HepG2 (cell line): ENCODE measurements at regions not wholly inside any gene's neighbourhood (a gene's known extent, or its start where the extent isn't known, plus 50 kb on each side); places are given as distances from the start of the nearest gene placed in this dataset.

Experiments used
- ATF2 ChIP-seq: sonication (generic); formaldehyde crosslinking; IDR thresholded peaks from 2 replicates; pipeline ENCODE4 v1.4.0; 2020; ENCODE audit warnings: missing genetic modification reagents
- MYC ChIP-seq: sonication (generic); formaldehyde crosslinking; IDR thresholded peaks from 2 replicates; pipeline ENCODE4 v1.9.0; 2021; ENCODE audit warnings: missing genetic modification reagents, borderline replicate concordance
- PCBP1 ChIP-seq: fragments of 200-400 bp; formaldehyde crosslinking; IDR thresholded peaks from 2 replicates; pipeline ENCODE4 v1.6.1; 2017; ENCODE audit warnings: mild to moderate bottlenecking, low read depth, low read length, borderline replicate concordance
- POLR2A ChIP-seq, 2 experiments: IDR thresholded peaks; 2 replicates each; pipeline ENCODE4 v1.6.1; 2011; ENCODE audit warnings: low read depth in 2 of 2, low read length in 2 of 2, mild to moderate bottlenecking in 1 of 2, moderate library complexity in 1 of 2; ENCODE audit not compliant: insufficient read depth in 1 of 2
- SRSF4 ChIP-seq: fragments of 200-400 bp; formaldehyde crosslinking; IDR thresholded peaks from one replicate; pipeline ENCODE4 v1.6.1; 2018; ENCODE audit warnings: mild to moderate bottlenecking, low read depth, low read length, moderate library complexity; ENCODE audit not compliant: poor library complexity, severe bottlenecking
- TAF1 ChIP-seq: sonication (generic); formaldehyde crosslinking; IDR thresholded peaks from 2 replicates; pipeline ENCODE4 v1.4.0; 2020; ENCODE audit warnings: missing genetic modification reagents
- TF ChIP-seq, protein P1 (sequence below): sonication (generic); formaldehyde crosslinking; IDR thresholded peaks from 2 replicates; pipeline ENCODE4 v1.5.0; 2020; ENCODE audit warnings: mild to moderate bottlenecking, missing genetic modification reagents, moderate library complexity
- TF ChIP-seq, protein P2 (sequence below): IDR thresholded peaks from 2 replicates; pipeline ENCODE4 v1.6.1; 2012; ENCODE audit warnings: inconsistent platforms

DNA sequence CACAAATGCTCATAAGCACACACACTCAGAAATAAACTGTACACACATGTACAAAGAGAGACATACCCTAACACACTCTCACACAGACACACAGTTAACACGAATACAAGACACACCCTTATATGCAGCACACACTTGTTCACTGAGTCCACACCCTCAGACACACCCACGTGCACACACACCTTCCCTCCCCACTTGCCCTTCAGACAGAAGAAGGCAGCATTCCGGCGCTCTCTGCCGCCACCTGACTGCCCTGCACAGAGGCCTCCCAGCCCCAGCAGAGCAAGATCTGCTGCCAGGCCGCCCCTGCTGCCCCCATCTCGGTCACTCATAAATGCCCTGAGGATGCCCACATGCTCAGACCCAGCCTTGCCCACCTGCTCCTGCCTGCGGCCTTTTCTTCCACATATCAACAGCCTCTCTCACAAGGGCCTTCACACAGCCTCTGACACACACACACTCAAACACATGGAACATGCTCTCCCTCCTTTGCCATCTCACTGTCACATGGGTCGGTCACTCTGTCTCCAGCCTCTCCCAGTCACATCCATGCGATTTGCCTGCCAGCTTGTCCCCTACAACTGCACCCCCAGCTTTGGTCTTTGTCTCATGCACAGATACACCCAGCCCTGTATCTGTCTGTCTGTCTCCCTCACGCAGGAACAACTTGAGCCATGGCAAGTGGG is 71.1 kb downstream of the EPHB3 start:
- TF ChIP-seq POLR2A (IDR thresholded peaks at IDR 0.05; ENCODE audit: insufficient read depth in 1 of 2, low read depth in 2 of 2, low read length in 2 of 2) (no peak), PCBP1 (no peak), TAF1 (no peak), SRSF4 (no peak), MYC (no peak), ATF2 (CRISPR knock-in tag) (no peak)
- TF ChIP-seq, protein P1, sequence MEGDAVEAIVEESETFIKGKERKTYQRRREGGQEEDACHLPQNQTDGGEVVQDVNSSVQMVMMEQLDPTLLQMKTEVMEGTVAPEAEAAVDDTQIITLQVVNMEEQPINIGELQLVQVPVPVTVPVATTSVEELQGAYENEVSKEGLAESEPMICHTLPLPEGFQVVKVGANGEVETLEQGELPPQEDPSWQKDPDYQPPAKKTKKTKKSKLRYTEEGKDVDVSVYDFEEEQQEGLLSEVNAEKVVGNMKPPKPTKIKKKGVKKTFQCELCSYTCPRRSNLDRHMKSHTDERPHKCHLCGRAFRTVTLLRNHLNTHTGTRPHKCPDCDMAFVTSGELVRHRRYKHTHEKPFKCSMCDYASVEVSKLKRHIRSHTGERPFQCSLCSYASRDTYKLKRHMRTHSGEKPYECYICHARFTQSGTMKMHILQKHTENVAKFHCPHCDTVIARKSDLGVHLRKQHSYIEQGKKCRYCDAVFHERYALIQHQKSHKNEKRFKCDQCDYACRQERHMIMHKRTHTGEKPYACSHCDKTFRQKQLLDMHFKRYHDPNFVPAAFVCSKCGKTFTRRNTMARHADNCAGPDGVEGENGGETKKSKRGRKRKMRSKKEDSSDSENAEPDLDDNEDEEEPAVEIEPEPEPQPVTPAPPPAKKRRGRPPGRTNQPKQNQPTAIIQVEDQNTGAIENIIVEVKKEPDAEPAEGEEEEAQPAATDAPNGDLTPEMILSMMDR (CRISPR knock-in tag), result no peak
- TF ChIP-seq, protein P2, sequence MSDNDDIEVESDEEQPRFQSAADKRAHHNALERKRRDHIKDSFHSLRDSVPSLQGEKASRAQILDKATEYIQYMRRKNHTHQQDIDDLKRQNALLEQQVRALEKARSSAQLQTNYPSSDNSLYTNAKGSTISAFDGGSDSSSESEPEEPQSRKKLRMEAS, result no peak
